HG03558 (cell line): ENCODE measurements at regions not wholly inside any gene's neighbourhood (a gene's known extent, or its start where the extent isn't known, plus 50 kb on each side); places are given as distances from the start of the nearest gene placed in this dataset.

Experiments used
- ATAC-seq: cut with Tn5 transposase; IDR thresholded peaks from one replicate; pipeline ENCODE4 v1.9.1; 2021; ENCODE audit warnings: moderate number of reproducible peaks; ENCODE audit not compliant: unreplicated experiment; ENCODE audit errors: extremely low read depth

- no peak for ATAC-seq
Observed at GRCh38 chr20:23212464-23212995, 126.4 kb upstream of the CD93 start.

GRCh38 chr20:23212011-23212410 is 125.9 kb upstream of the CD93 start:
- no peak for ATAC-seq

GRCh38 chr20:23211164-23211563 is 125.0 kb upstream of the CD93 start:
- ATAC-seq: no peak

- no peak for ATAC-seq
Observed at GRCh38 chr20:23207826-23208540, 121.9 kb upstream of the CD93 start.

GRCh38 chr20:23206995-23207394 is 120.9 kb upstream of the CD93 start:
- ATAC-seq: no peak

- ATAC-seq: no peak
Observed at GRCh38 chr20:23206061-23206460, 119.9 kb upstream of the CD93 start.

- ATAC-seq: no peak
Observed at GRCh38 chr20:23205611-23206041, 119.5 kb upstream of the CD93 start.

- ATAC-seq: no peak
Observed at GRCh38 chr20:23205211-23205610, 119.1 kb upstream of the CD93 start.

- no peak for ATAC-seq
Observed at GRCh38 chr20:23203951-23204730, 118.0 kb upstream of the CD93 start.

- ATAC-seq: no peak
Observed at GRCh38 chr20:23203310-23203709, 117.2 kb upstream of the CD93 start.

- ATAC-seq: no peak
Observed at GRCh38 chr20:23201658-23202057, 115.5 kb upstream of the CD93 start.

GRCh38 chr20:23200914-23201313 is 114.8 kb upstream of the CD93 start:
- ATAC-seq: no peak

- ATAC-seq: no peak
Observed at GRCh38 chr20:23200413-23200812, 114.3 kb upstream of the CD93 start.

GRCh38 chr20:23199356-23199755 is 113.2 kb upstream of the CD93 start:
- no peak for ATAC-seq

- no peak for ATAC-seq
Observed at GRCh38 chr20:23198815-23199214, 112.7 kb upstream of the CD93 start.

GRCh38 chr20:23197836-23198235 is 111.7 kb upstream of the CD93 start:
- ATAC-seq: no peak

GRCh38 chr20:23195636-23196035 is 109.5 kb upstream of the CD93 start:
- no peak for ATAC-seq

GRCh38 chr20:23193801-23194384 is 107.8 kb upstream of the CD93 start:
- no peak for ATAC-seq

GRCh38 chr20:23192469-23192868 is 106.3 kb upstream of the CD93 start:
- no peak for ATAC-seq

GRCh38 chr20:23190557-23190956 is 104.4 kb upstream of the CD93 start:
- ATAC-seq: no peak

- no peak for ATAC-seq
Observed at GRCh38 chr20:23189854-23190253, 103.7 kb upstream of the CD93 start.
